ENCODE measurements at regions not wholly inside any gene's neighbourhood (a gene's known extent, or its start where the extent isn't known, plus 50 kb on each side); places are given as distances from the start of the nearest gene placed in this dataset.

GRCh38 chr15:70252056-70252950 is 154.6 kb upstream of the TLE3 start:
- TF ChIP-seq, protein P1, sequence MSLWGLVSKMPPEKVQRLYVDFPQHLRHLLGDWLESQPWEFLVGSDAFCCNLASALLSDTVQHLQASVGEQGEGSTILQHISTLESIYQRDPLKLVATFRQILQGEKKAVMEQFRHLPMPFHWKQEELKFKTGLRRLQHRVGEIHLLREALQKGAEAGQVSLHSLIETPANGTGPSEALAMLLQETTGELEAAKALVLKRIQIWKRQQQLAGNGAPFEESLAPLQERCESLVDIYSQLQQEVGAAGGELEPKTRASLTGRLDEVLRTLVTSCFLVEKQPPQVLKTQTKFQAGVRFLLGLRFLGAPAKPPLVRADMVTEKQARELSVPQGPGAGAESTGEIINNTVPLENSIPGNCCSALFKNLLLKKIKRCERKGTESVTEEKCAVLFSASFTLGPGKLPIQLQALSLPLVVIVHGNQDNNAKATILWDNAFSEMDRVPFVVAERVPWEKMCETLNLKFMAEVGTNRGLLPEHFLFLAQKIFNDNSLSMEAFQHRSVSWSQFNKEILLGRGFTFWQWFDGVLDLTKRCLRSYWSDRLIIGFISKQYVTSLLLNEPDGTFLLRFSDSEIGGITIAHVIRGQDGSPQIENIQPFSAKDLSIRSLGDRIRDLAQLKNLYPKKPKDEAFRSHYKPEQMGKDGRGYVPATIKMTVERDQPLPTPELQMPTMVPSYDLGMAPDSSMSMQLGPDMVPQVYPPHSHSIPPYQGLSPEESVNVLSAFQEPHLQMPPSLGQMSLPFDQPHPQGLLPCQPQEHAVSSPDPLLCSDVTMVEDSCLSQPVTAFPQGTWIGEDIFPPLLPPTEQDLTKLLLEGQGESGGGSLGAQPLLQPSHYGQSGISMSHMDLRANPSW (CRISPR knock-in tag; IDR thresholded peaks at IDR 0.05), result no peak
- TF ChIP-seq ZNF274 (IDR thresholded peaks at IDR 0.05; ENCODE audit: borderline replicate concordance, low read depth, low read length) (no peak), GTF3C2 (IDR thresholded peaks at IDR 0.05; ENCODE audit: borderline replicate concordance, extremely low read depth, insufficient read length) (no peak), FOXJ3 (CRISPR knock-in tag; IDR thresholded peaks at IDR 0.05) (no peak), HIVEP1 (CRISPR knock-in tag; IDR thresholded peaks at IDR 0.05) (no peak), CREB1 (IDR thresholded peaks at IDR 0.05) (no peak), CREB1 (CRISPR knock-in tag; IDR thresholded peaks at IDR 0.05) (no peak)
- TF ChIP-seq, protein P2, sequence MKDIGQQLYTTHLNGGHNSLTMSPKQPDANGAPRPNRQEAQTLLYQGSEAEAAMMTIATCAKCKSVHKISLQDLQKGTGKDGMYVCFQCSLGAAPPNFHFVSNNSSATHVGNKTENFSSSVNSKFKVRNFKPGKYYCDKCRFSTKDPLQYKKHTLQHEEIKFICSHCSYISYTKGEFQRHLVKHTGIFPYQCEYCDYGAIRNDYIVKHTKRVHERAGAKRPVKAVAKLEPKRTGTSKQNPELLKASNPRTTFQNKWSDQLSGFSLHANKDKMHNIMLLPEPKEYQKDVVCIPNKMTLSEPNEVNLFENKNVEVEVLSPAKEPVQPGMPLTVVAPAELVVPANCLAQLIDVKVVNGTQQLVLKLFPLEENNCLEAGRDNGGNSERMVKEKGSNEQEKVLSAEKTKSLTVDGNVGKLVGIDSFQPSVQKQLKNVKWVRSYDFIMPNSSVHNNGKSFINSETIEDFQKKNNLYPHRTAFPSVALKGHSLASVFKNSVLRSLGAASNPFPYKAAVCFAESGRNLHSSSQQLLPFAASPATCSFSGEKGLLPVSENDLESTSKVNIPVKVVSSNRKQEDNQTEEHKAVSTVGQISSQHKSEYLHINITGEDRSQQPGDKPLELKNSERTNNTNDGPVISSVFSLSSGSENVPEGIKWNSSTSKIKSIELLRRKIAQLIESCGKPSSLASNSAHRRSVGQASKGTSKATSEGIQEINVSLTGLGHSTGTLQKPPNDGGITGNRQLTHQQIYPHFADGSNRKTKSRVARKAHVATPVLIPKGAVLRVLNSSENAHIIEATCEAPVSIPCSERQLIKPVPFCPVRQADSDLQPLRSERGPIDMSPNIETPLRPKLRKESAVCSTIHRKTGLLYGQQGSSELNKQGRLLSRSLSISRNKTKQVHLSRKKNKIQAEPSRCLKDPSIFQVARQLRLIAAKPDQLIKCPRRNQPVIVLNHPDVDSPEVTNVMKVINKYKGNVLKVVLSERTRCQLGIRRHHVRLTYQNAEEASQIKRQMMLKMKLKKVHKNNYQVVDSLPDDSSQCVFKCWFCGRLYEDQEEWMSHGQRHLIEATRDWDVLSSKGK (CRISPR knock-in tag; IDR thresholded peaks at IDR 0.05), result no peak
- TF ChIP-seq, protein P3, sequence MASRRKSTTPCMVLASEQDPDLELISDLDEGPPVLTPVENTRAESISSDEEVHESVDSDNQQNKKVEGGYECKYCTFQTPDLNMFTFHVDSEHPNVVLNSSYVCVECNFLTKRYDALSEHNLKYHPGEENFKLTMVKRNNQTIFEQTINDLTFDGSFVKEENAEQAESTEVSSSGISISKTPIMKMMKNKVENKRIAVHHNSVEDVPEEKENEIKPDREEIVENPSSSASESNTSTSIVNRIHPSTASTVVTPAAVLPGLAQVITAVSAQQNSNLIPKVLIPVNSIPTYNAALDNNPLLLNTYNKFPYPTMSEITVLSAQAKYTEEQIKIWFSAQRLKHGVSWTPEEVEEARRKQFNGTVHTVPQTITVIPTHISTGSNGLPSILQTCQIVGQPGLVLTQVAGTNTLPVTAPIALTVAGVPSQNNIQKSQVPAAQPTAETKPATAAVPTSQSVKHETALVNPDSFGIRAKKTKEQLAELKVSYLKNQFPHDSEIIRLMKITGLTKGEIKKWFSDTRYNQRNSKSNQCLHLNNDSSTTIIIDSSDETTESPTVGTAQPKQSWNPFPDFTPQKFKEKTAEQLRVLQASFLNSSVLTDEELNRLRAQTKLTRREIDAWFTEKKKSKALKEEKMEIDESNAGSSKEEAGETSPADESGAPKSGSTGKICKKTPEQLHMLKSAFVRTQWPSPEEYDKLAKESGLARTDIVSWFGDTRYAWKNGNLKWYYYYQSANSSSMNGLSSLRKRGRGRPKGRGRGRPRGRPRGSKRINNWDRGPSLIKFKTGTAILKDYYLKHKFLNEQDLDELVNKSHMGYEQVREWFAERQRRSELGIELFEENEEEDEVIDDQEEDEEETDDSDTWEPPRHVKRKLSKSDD (conservative IDR thresholded peaks at IDR 0.05; ENCODE audit: low read length), result no peak
